Activated CD8-positive, alpha-beta T cell treated with anti-CD3 and anti-CD28 coated beads for 36 hours (primary cell): ENCODE measurements at regions not wholly inside any gene's neighbourhood (a gene's known extent, or its start where the extent isn't known, plus 50 kb on each side); places are given as distances from the start of the nearest gene placed in this dataset.

Experiments
- ATAC-seq: fragments of 200-7000 bp; cut with Tn5 transposase; one replicate; pipeline ENCODE4 v1.10.0; 2021; ENCODE audit warnings: mild to moderate bottlenecking, moderate library complexity
- CTCF ChIA-PET: fragments of 350-600 bp; sonication (Branson Sonifier 250); formaldehyde crosslinking; loops from one replicate; lab custom pipeline; 2021; ENCODE audit warnings: antibody characterized with exemption; lab: Charles Lee
- POLR2A ChIA-PET: fragments of 350-600 bp; sonication (Branson Sonifier 250); formaldehyde crosslinking; loops from one replicate; lab custom pipeline; 2021; ENCODE audit warnings: antibody characterized with exemption; lab: Charles Lee
- DNase-seq: peaks from one replicate; pipeline ENCODE4 v3.0.0-alpha.2; 2020
- H3K27ac Mint-ChIP-seq: one replicate; pipeline ENCODE4 v1.8.0; 2021; ENCODE audit warnings: mild to moderate bottlenecking, mixed read lengths
- H3K27me3 Mint-ChIP-seq: one replicate; pipeline ENCODE4 v1.8.0; 2021; ENCODE audit warnings: mixed read lengths
- H3K36me3 Mint-ChIP-seq: one replicate; pipeline ENCODE4 v1.8.0; 2021; ENCODE audit warnings: low read depth, mixed read lengths
- H3K4me1 Mint-ChIP-seq: one replicate; pipeline ENCODE4 v1.8.0; 2021; ENCODE audit warnings: low read depth, mixed read lengths
- H3K4me3 Mint-ChIP-seq: one replicate; pipeline ENCODE4 v1.8.0; 2021; ENCODE audit warnings: mild to moderate bottlenecking, moderate library complexity, mixed read lengths
- H3K9me3 Mint-ChIP-seq: one replicate; pipeline ENCODE4 v1.8.0; 2021; ENCODE audit warnings: mixed read lengths
- intact Hi-C: fragments of 100-400 bp; cut with micrococcal nuclease; formaldehyde crosslinking; loops from one replicate; pipeline ENCODE4 v1.10.0; 2022
- TF ChIP-seq, protein P1 (sequence below): fragments of 200-600 bp; IDR thresholded peaks from one replicate; pipeline ENCODE4 v1.8.0; 2022; ENCODE audit warnings: antibody characterized with exemption, mild to moderate bottlenecking

DNA sequence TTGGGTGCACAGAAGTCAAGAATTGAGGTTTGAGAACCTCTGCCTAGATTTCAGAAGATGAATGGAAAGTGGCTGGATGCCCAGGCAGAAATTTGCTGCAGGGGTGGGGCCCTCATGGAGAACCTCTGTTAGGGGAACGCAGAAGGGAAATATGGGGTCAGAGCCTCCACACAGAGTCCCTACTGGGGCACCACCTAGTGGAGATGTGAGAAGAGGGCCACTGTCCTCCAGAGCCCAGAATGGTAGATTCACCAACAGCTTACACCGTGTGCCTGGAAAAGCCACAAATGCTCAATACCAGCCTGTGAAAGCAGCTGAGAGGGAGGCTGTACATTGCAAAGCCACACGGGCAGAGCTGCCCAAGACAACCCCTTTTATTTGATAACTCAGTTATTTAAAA, 383.5 kb downstream of the TLE4 start:
- peak; percentile 48 for DNase-seq
- ChIA-PET CTCF (interaction anchor here (0.7 to 1.8 kb wide), 2 partner anchors 9 to 480 kb away, joined by 3 to 5 read pairs; no protein-coding TSS in a partner anchor), POLR2A (no interaction called here)
- Mint-ChIP-seq H3K27me3 (no peaks in the 10 kb centered on the region), H3K27ac (no peak overlapping the region), H3K4me3 (no peak overlapping the region), H3K36me3 (peaks cover 3% of the 10 kb centered on the region), H3K4me1 (no peaks in the 10 kb centered on the region), H3K9me3 (peaks cover 6% of the 10 kb centered on the region)
- no peak for ATAC-seq
- TF ChIP-seq, protein P1, sequence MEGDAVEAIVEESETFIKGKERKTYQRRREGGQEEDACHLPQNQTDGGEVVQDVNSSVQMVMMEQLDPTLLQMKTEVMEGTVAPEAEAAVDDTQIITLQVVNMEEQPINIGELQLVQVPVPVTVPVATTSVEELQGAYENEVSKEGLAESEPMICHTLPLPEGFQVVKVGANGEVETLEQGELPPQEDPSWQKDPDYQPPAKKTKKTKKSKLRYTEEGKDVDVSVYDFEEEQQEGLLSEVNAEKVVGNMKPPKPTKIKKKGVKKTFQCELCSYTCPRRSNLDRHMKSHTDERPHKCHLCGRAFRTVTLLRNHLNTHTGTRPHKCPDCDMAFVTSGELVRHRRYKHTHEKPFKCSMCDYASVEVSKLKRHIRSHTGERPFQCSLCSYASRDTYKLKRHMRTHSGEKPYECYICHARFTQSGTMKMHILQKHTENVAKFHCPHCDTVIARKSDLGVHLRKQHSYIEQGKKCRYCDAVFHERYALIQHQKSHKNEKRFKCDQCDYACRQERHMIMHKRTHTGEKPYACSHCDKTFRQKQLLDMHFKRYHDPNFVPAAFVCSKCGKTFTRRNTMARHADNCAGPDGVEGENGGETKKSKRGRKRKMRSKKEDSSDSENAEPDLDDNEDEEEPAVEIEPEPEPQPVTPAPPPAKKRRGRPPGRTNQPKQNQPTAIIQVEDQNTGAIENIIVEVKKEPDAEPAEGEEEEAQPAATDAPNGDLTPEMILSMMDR: peak; percentile 49
- intact Hi-C loops: no loop called here

- Mint-ChIP-seq H3K9me3 (peaks cover 6% of the 10 kb centered on the region), H3K27ac (no peak overlapping the region), H3K4me1 (no peaks in the 10 kb centered on the region), H3K4me3 (no peak overlapping the region), H3K36me3 (peaks cover 3% of the 10 kb centered on the region), H3K27me3 (no peaks in the 10 kb centered on the region)
- ATAC-seq: no peak
- TF ChIP-seq, protein P1: no peak
- DNase-seq: no peak
- intact Hi-C loops: no loop called here
- POLR2A ChIA-PET: no interaction called here
- CTCF ChIA-PET: no interaction called here
Measured at GRCh38 chr9:79953908-79954307, 382.1 kb downstream of the TLE4 start.

DNA sequence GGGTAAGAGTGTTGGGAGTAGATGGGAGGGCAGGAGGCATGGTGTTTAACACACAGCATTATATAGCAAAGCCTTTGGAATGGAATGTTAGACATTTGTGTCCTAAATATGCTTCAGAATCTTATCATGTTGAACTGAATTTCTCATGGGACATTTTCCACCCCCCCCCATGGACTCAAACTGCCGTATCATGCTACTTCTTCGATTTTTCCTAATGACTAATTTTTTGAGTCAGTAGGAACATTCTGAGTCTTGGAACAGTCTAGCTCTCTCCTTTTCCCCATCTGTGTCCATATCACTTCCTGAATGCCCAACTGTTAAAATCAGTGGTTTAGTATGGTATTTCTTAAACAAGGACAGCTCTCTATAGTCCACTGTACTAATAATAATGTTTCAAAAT, 380.6 kb downstream of the TLE4 start:
- TF ChIP-seq, protein P1: no peak
- intact Hi-C loops: no loop called here
- POLR2A ChIA-PET: no interaction called here
- H3K4me3 Mint-ChIP-seq: no peak overlapping the region
- peaks cover 6% of the 10 kb centered on the region for H3K9me3 Mint-ChIP-seq
- H3K4me1 Mint-ChIP-seq: no peaks in the 10 kb centered on the region
- H3K27ac Mint-ChIP-seq: no peak overlapping the region
- H3K27me3 Mint-ChIP-seq: no peaks in the 10 kb centered on the region
- CTCF ChIA-PET: no interaction called here
- peaks cover 3% of the 10 kb centered on the region for H3K36me3 Mint-ChIP-seq
- DNase-seq (no peak), ATAC-seq (no peak)

DNA sequence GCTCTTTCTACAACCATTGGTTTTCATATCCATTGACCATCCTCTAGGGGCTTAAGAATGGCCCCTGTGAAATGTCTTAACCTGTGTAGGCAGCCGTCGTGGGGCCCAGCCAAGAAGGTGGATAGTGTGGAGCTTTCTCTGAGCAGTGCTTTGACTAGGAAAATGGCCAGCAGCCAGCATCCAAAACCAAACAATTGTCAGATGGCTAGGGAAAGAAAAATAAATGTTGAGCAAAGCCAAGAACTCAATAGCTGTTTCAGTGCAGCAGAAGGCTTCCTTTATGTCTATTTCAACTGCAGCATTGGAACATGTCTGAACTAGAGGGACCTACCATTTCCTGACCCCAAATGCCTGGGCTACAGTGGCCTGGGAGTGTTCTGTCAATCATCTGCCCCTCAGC, 374.9 kb downstream of the TLE4 start:
- DNase-seq (no peak), ATAC-seq (no peak)
- Mint-ChIP-seq H3K27me3 (no peaks in the 10 kb centered on the region), H3K36me3 (no peaks in the 10 kb centered on the region), H3K4me1 (no peaks in the 10 kb centered on the region), H3K4me3 (no peak overlapping the region), H3K27ac (no peak overlapping the region), H3K9me3 (no peaks in the 10 kb centered on the region)
- TF ChIP-seq, protein P1: no peak
- intact Hi-C loops: loop anchor here (10.0 kb wide), 1 partner anchor 472 kb away; no protein-coding TSS in a partner anchor
- POLR2A ChIA-PET: interaction anchor here (0.8 kb wide), 1 partner anchor 14 kb away, joined by 3 read pairs; no protein-coding TSS in a partner anchor
- CTCF ChIA-PET: interaction anchor here (1.5 kb wide), 1 partner anchor 9 kb away, joined by 5 read pairs; no protein-coding TSS in a partner anchor

GRCh38 chr9:79945495-79945894, 373.7 kb downstream of the TLE4 start:
- no peaks in the 10 kb centered on the region for H3K27me3 Mint-ChIP-seq
- H3K9me3 Mint-ChIP-seq: no peaks in the 10 kb centered on the region
- ATAC-seq (no peak), DNase-seq (no peak)
- no peaks in the 10 kb centered on the region for H3K36me3 Mint-ChIP-seq
- TF ChIP-seq, protein P1: no peak
- no peak overlapping the region for H3K27ac Mint-ChIP-seq
- no peaks in the 10 kb centered on the region for H3K4me1 Mint-ChIP-seq
- intact Hi-C loops: loop anchor here (10.0 kb wide), 1 partner anchor 471 kb away; no protein-coding TSS in a partner anchor
- ChIA-PET CTCF (interaction anchor here (1.5 kb wide), 1 partner anchor 10 kb away, joined by 5 read pairs; no protein-coding TSS in a partner anchor), POLR2A (no interaction called here)
- no peak overlapping the region for H3K4me3 Mint-ChIP-seq
